Astrocyte of the spinal cord (primary cell): ENCODE measurements at regions not wholly inside any gene's neighbourhood (a gene's known extent, or its start where the extent isn't known, plus 50 kb on each side); places are given as distances from the start of the nearest gene placed in this dataset.
A peak's percentile ranks its signal among the peaks of the same experiment; 100 is the strongest.

Source experiments
- DNase-seq: peaks from one replicate; pipeline ENCODE4 v3.0.0; 2011; ENCODE audit warnings: low read depth, low spot score
- H3K4me3 ChIP-seq: 2 replicates; pipeline ENCODE4 v1.5.1; 2011; ENCODE audit warnings: low read depth, mild to moderate bottlenecking, low read length, moderate library complexity
- in situ Hi-C: cut with HindIII; loops from 2 replicates; pipeline ENCODE4 v1.10.0; 2017; ENCODE audit warnings: low sequenced_read_pairs
- TF ChIP-seq, protein P1 (sequence below): IDR thresholded peaks from 2 replicates; pipeline ENCODE4 v1.5.1; 2012; ENCODE audit warnings: low read depth, mild to moderate bottlenecking, low read length, inconsistent platforms

GRCh38 chr13:84524586-84524985 is 642.3 kb upstream of the SLITRK1 start:
- in situ Hi-C loops, result no loop called here
- no peak for DNase-seq
- H3K4me3 ChIP-seq, result no peak overlapping the region
- TF ChIP-seq, protein P1, sequence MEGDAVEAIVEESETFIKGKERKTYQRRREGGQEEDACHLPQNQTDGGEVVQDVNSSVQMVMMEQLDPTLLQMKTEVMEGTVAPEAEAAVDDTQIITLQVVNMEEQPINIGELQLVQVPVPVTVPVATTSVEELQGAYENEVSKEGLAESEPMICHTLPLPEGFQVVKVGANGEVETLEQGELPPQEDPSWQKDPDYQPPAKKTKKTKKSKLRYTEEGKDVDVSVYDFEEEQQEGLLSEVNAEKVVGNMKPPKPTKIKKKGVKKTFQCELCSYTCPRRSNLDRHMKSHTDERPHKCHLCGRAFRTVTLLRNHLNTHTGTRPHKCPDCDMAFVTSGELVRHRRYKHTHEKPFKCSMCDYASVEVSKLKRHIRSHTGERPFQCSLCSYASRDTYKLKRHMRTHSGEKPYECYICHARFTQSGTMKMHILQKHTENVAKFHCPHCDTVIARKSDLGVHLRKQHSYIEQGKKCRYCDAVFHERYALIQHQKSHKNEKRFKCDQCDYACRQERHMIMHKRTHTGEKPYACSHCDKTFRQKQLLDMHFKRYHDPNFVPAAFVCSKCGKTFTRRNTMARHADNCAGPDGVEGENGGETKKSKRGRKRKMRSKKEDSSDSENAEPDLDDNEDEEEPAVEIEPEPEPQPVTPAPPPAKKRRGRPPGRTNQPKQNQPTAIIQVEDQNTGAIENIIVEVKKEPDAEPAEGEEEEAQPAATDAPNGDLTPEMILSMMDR, result no peak

DNA sequence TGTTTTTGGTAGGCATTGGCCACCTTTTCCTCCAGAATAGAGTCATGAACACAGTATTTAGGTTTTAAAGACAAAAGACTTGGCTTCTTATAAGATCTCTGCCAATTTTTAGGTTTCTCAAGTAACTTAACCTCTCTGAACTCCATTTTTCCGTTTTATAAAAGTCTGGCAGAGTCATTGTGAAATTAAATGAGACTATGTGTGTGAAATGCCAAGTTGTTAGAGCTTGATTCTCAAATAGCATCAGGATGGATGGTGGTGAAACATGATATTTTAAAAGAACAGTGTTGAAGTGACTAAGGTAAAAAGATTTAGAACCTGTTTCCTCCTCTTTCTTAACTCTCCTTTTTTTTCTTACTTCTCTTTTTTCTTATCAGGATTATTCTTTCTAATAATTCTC is 617.7 kb upstream of the SLITRK1 start:
- TF ChIP-seq, protein P1, result no peak
- no peak for DNase-seq
- H3K4me3 ChIP-seq, result no peak overlapping the region
- in situ Hi-C loops, result no loop called here

GRCh38 chr13:84497613-84498012 is 615.3 kb upstream of the SLITRK1 start:
- no peak overlapping the region for H3K4me3 ChIP-seq
- DNase-seq, result no peak
- in situ Hi-C loops, result no loop called here
- TF ChIP-seq, protein P1, result no peak

DNA sequence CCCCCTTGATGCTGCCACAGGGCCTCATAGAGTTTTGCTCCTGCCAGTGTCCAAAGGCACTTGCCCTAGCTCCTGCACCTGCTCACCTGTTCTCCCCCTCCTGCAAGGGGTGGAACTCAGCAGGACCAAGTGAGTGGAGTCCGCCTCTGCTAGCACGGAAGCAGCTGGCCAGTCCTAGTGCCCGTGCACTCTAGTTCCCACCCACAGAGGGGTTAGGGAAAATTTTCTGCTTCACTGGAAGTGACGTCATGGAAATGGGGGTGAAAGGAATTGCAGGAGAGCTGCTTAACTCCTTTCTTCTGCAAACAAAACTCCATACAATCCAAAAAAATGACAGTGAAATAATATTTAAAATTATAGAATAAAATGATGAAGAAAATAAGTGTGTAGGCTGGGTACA is 609.7 kb upstream of the SLITRK1 start:
- in situ Hi-C loops, result no loop called here
- no peak overlapping the region for H3K4me3 ChIP-seq
- DNase-seq, result no peak
- TF ChIP-seq, protein P1, result no peak

- in situ Hi-C loops, result no loop called here
- no peak for DNase-seq
- H3K4me3 ChIP-seq, result no peak overlapping the region
- TF ChIP-seq, protein P1, result no peak
These were observed 605.5 kb upstream of the SLITRK1 start for GRCh38 chr13:84487752-84488151.

- peak; percentile 79 for DNase-seq
- H3K4me3 ChIP-seq, result no peak overlapping the region
- in situ Hi-C loops, result no loop called here
- TF ChIP-seq, protein P1, result no peak
These were observed 599.7 kb upstream of the SLITRK1 start for GRCh38 chr13:84481958-84482357.

DNA sequence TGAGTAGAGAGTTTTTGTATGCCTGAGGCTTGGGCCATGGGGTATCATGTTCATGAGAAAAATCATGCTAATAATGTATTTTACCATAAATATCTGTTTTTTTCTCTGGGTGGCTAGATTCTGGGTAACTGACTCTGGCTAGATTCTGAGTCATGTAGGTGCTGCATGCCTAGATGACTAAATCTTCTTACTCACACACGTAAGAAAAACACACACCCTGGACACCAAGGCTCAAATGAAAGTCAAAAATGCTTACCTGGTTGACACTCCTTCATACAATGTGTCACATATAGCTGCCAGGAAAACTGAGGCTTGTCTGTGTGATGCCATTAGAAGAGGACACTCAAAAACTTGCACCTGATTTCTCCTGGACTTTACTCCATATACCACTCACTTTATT is 597.4 kb upstream of the SLITRK1 start:
- DNase-seq, result peak; percentile 25

More for the DNA sequence above, 597.4 kb upstream of the SLITRK1 start:
- TF ChIP-seq, protein P1, result no peak
- in situ Hi-C loops, result no loop called here
- no peak overlapping the region for H3K4me3 ChIP-seq
